Stimulated activated CD4-positive, alpha-beta T cell treated with anti-CD3 and anti-CD28 coated beads, Interleukin-4, amount 100 ng/mL, for 4 hours (primary cell): ENCODE measurements at regions not wholly inside any gene's neighbourhood (a gene's known extent, or its start where the extent isn't known, plus 50 kb on each side); places are given as distances from the start of the nearest gene placed in this dataset.

Experiments
- DNase-seq, 2 experiments: peaks; one replicate each; pipeline ENCODE4 v3.0.0-alpha.2; 2020

GRCh38 chr10:35758076-35758475 lies 116.0 kb upstream of the FZD8 start:
- no peak for DNase-seq

GRCh38 chr10:35754519-35754918 lies 112.4 kb upstream of the FZD8 start:
- no peak for DNase-seq

- no peak for DNase-seq
Measured at GRCh38 chr10:35752469-35753461, 110.7 kb upstream of the FZD8 start.

- no peak for DNase-seq
Measured at GRCh38 chr10:35751347-35751746, 109.3 kb upstream of the FZD8 start.

GRCh38 chr10:35749230-35749629 lies 107.1 kb upstream of the FZD8 start:
- no peak for DNase-seq

GRCh38 chr10:35745617-35746403 lies 103.7 kb upstream of the FZD8 start:
- no peak for DNase-seq

- no peak for DNase-seq
Measured at GRCh38 chr10:35743851-35744250, 101.8 kb upstream of the FZD8 start.

- DNase-seq, result no peak
Measured at GRCh38 chr10:35743351-35743750, 101.3 kb upstream of the FZD8 start.

GRCh38 chr10:35739998-35740397 lies 97.9 kb upstream of the FZD8 start:
- DNase-seq, result no peak

GRCh38 chr10:35735412-35735811 lies 93.3 kb upstream of the FZD8 start:
- no peak for DNase-seq

- no peak for DNase-seq
Measured at GRCh38 chr10:35731828-35732227, 89.7 kb upstream of the FZD8 start.

- DNase-seq, result no peak
Measured at GRCh38 chr10:35728341-35728740, 86.2 kb upstream of the FZD8 start.

- no peak for DNase-seq
Measured at GRCh38 chr10:35726846-35727245, 84.8 kb upstream of the FZD8 start.

- DNase-seq, result no peak
Measured at GRCh38 chr10:35723992-35724391, 81.9 kb upstream of the FZD8 start.

- no peak for DNase-seq
Measured at GRCh38 chr10:35723059-35723458, 81.0 kb upstream of the FZD8 start.

- DNase-seq, result no peak
Measured at GRCh38 chr10:35722636-35723035, 80.5 kb upstream of the FZD8 start.

GRCh38 chr10:35722226-35722625 lies 80.1 kb upstream of the FZD8 start:
- no peak for DNase-seq

GRCh38 chr10:35720366-35720765 lies 78.3 kb upstream of the FZD8 start:
- no peak for DNase-seq

- no peak for DNase-seq
Measured at GRCh38 chr10:35716776-35717175, 74.7 kb upstream of the FZD8 start.

GRCh38 chr10:35712486-35712885 lies 70.4 kb upstream of the FZD8 start:
- DNase-seq, result no peak

GRCh38 chr10:35711615-35712411 lies 69.7 kb upstream of the FZD8 start:
- no peak for DNase-seq

- no peak for DNase-seq
Measured at GRCh38 chr10:35707642-35708425, 65.7 kb upstream of the FZD8 start.
